Spleen (tissue), 7 donors: ENCODE measurements at regions not wholly inside any gene's neighbourhood (a gene's known extent, or its start where the extent isn't known, plus 50 kb on each side); places are given as distances from the start of the nearest gene placed in this dataset.

Source experiments
- CTCF ChIP-seq, 11 experiments: fragments of 200-600 bp in 7 of 11; fragments of 450-650 bp in 4 of 11; sonication (generic) in 4 of 11; IDR thresholded peaks in 8 of 11; conservative IDR thresholded peaks in 3 of 11; 1 replicate in 7 of 11; 2 replicates in 4 of 11; pipeline versions ENCODE4 v1.4.0 to v1.8.0; 2016 to 2021; ENCODE audit warnings: antibody characterized with exemption in 11 of 11, inconsistent platforms in 4 of 11, mild to moderate bottlenecking in 1 of 11
- POLR2A ChIP-seq, 3 donors: fragments of 450-650 bp; IDR thresholded peaks; one replicate each; pipeline ENCODE4 v1.5.1; 2017; ENCODE audit warnings: antibody characterized with exemption in 3 of 3, mild to moderate bottlenecking in 1 of 3
- POLR2AphosphoS5 ChIP-seq, 3 donors: sonication (generic); formaldehyde crosslinking; IDR thresholded peaks; one replicate each; pipeline ENCODE4 v1.5.1; 2017; ENCODE audit warnings: antibody characterized with exemption in 3 of 3
- donor health status: DM: no; HTN: no; CAD: no; lungs with moderate emphysema.
- donor health status: DM: no; HTN: no; CAD: no.
- donor health status: DM: no; HTN: no; CAD: no.

GRCh38 chr2:5360081-5360480 is 332.1 kb upstream of the SOX11 start:
- TF ChIP-seq CTCF (IDR thresholded peaks at IDR 0.05 in 8 of 11, conservative IDR thresholded peaks at IDR 0.05 in 3 of 11) (no peak), POLR2AphosphoS5 (IDR thresholded peaks at IDR 0.05) (no peak), POLR2A (IDR thresholded peaks at IDR 0.05) (no peak)
